Lung (tissue), 11 donors: ENCODE measurements at regions not wholly inside any gene's neighbourhood (a gene's known extent, or its start where the extent isn't known, plus 50 kb on each side); places are given as distances from the start of the nearest gene placed in this dataset.

Source experiments
- ATAC-seq: fragments of 200-7000 bp; cut with Tn5 transposase; one replicate; pipeline ENCODE4 v1.9.1; 2020; ENCODE audit warnings: moderate number of reproducible peaks; ENCODE audit not compliant: insufficient read depth, low FRiP score
- DNase-seq, 3 donors: peaks; one replicate each; pipeline ENCODE4 v3.0.0-alpha.2; 2013 to 2017
- H3K27ac ChIP-seq, 2 donors: one replicate each; pipeline ENCODE4 v1.5.1; 2013; ENCODE audit warnings: mild to moderate bottlenecking in 2 of 2, moderate library complexity in 2 of 2, control low read depth in 1 of 2, inconsistent platforms in 1 of 2, low read depth in 1 of 2, low read length in 1 of 2
- H3K27me3 ChIP-seq, 3 donors: one replicate each; pipeline ENCODE4 v1.5.1; 2013; ENCODE audit warnings: low read length in 2 of 3; ENCODE audit not compliant: control insufficient read depth in 3 of 3, insufficient read depth in 3 of 3
- H3K36me3 ChIP-seq, 4 donors: one replicate each; pipeline ENCODE4 v1.5.1; 2013; ENCODE audit warnings: low read length in 4 of 4, mild to moderate bottlenecking in 1 of 4, moderate library complexity in 1 of 4; ENCODE audit not compliant: control insufficient read depth in 4 of 4, insufficient read depth in 4 of 4
- H3K4me1 ChIP-seq, 5 donors: one replicate each; pipeline ENCODE4 v1.5.1; 2013; ENCODE audit warnings: low read length in 5 of 5, mild to moderate bottlenecking in 2 of 5, moderate library complexity in 1 of 5; ENCODE audit not compliant: control insufficient read depth in 5 of 5, insufficient read depth in 5 of 5
- H3K4me3 ChIP-seq: one replicate; pipeline ENCODE4 v1.5.1; 2013; ENCODE audit warnings: mild to moderate bottlenecking, control low read depth, moderate library complexity
- H3K9ac ChIP-seq, 2 donors: one replicate each; pipeline ENCODE4 v1.5.1; 2013; ENCODE audit warnings: low read length in 2 of 2, control low read depth in 1 of 2; ENCODE audit not compliant: insufficient read depth in 1 of 2
- H3K9me3 ChIP-seq, 4 donors: one replicate each; pipeline ENCODE4 v1.5.1; 2013; ENCODE audit warnings: low read length in 3 of 4, mild to moderate bottlenecking in 1 of 4, moderate library complexity in 1 of 4; ENCODE audit not compliant: control insufficient read depth in 4 of 4, insufficient read depth in 3 of 4
- CTCF ChIP-seq: IDR thresholded peaks from 2 replicates; pipeline ENCODE4 v1.5.1; 2012; ENCODE audit warnings: mild to moderate bottlenecking; ENCODE audit errors: control extremely low read depth, extremely low read depth
- WGBS, 2 donors: extraction: QIAGEN DNeasy Blood & Tissue Kit; methylation state at CpG; one replicate each; pipeline ENCODE4 v1.1.7; 2013; 5-methylcytosine and 5-hydroxymethylcytosine counted together
- donor health status: control.
- donor health status: control.
- donor health status: Bipolar disorder and iron deficiency.
- donor health status: healthy.
- donor health status: DM: yes; HTN: yes; CAD: no.

DNA sequence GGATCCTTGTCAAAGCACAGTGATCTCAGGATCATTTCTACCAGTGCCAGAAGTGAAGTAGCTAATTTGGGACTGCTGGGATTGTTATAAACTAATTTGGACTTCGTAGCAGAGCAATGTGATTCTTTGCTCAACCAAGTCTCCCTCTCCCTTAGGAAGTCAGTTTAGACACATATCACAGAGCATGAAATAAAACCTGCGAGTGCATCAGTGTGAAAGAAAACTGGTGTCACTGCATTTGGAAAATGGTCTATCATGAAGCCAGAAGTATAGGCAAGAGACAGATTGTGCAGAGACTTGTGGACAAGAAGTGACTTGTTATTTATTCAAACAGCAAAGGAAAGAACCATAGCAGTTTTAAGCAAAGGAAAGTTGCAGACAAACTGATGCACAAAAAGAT, 560.5 kb upstream of the NRG3 start:
- DNase-seq = no peak
- Histone ChIP-seq H3K9me3 (peaks cover 0 to under 1% (median 0%) of the 10 kb centered on the region in 4 donors), H3K4me3 (no peak overlapping the region), H3K9ac (no peak overlapping the region), H3K27ac (no peak overlapping the region), H3K27me3 (no peaks in the 10 kb centered on the region), H3K4me1 (no peaks in the 10 kb centered on the region), H3K36me3 (no peaks in the 10 kb centered on the region)
- ATAC-seq = no peak
- WGBS, 2 donors = 79 to 86% methylated on average over 2 of the region's 2 CpGs
- TF ChIP-seq CTCF = no peak

- no peak for TF ChIP-seq CTCF
- Histone ChIP-seq H3K4me3 (no peak overlapping the region), H3K9me3 (no peaks in the 10 kb centered on the region), H3K36me3 (no peaks in the 10 kb centered on the region), H3K27ac (no peak overlapping the region), H3K27me3 (no peaks in the 10 kb centered on the region), H3K4me1 (no peaks in the 10 kb centered on the region), H3K9ac (no peak overlapping the region)
- 78 to 84% methylated on average over 3 of the region's 3 CpGs for whole genome bisulfite sequencing, 2 donors
- no peak for ATAC-seq
- no peak for DNase-seq
Measured at GRCh38 chr10:81315026-81315425, 560.0 kb upstream of the NRG3 start.

- no peak overlapping the region for H3K4me3 ChIP-seq
- no peaks in the 10 kb centered on the region for H3K9me3 ChIP-seq
- H3K27me3 ChIP-seq = no peaks in the 10 kb centered on the region
- H3K4me1 ChIP-seq = no peaks in the 10 kb centered on the region
- TF ChIP-seq CTCF = no peak
- H3K36me3 ChIP-seq = no peaks in the 10 kb centered on the region
- WGBS, 2 donors = 87 to 96% methylated on average over 1 of the region's 1 CpG
- ATAC-seq (no peak), DNase-seq (no peak)
- H3K27ac ChIP-seq = no peak overlapping the region
- H3K9ac ChIP-seq = no peak overlapping the region
Measured at GRCh38 chr10:81348003-81348402, 527.0 kb upstream of the NRG3 start.

DNA sequence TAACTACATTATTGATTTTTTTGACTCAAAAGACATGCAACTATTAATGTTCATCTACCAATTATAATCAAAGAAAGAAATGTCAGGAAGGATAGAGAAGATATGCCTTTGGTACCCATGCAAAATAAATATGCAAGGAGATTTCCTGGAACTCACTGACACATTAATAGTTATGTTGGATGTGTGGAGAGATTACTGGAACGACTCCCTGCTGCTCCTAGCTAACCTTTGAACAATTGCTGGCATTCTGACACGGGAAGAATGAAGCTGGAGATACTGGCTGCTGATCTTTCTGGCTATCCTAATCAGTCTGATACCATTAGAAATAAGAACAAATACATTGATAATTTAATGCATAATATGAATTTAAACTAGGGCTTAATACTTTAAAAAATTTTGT, 507.9 kb upstream of the NRG3 start:
- 8 to 29% methylated on average over 2 of the region's 2 CpGs for WGBS, 2 donors
- no peak for TF ChIP-seq CTCF
- no peaks in the 10 kb centered on the region for H3K9me3 ChIP-seq

More for the DNA sequence above, 507.9 kb upstream of the NRG3 start:
- no peak for DNase-seq
- no peak overlapping the region for H3K27ac ChIP-seq
- H3K36me3 ChIP-seq = no peaks in the 10 kb centered on the region
- no peaks in the 10 kb centered on the region for H3K4me1 ChIP-seq
- no peak for ATAC-seq
- no peak overlapping the region for H3K9ac ChIP-seq
- H3K27me3 ChIP-seq = no peaks in the 10 kb centered on the region
- no peak overlapping the region for H3K4me3 ChIP-seq
